ENCODE measurements at regions not wholly inside any gene's neighbourhood (a gene's known extent, or its start where the extent isn't known, plus 50 kb on each side); places are given as distances from the start of the nearest gene placed in this dataset.
A peak's percentile ranks its signal among the peaks of the same experiment; 100 is the strongest.

DNA sequence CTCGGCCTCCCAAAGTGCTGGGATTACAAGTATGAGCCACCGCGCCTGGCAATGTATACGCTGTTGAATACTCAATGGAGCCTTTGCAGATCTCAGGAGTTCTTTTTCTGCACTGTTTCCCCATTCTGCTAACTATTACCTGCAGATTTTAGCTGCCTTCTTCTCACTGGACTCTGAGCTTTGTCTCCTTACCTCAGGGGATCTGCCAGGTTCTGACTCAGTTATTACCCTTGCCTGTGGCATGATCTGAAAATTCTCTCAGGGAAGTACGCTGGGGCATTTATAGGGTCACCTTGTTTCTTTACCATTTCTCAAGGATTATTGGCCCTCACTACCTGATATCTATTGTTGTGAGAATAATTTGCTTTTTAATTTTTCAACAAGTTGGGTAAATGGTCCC, 56.6 kb upstream of the MAGED1 start:
- H3K27me3 Mint-ChIP-seq: peaks cover 0 to 1% of the 10 kb centered on the region in 2 donors
- no peaks in the 10 kb centered on the region for H3K9me3 Mint-ChIP-seq
- H3K9me3 ChIP-seq (ENCODE audit: low read length): no peaks in the 10 kb centered on the region
- no peak overlapping the region for H3K4me3 Mint-ChIP-seq
- peak overlapping the region in 2 of 8 donors; percentile 38 to 54 for H3K27ac Mint-ChIP-seq
- H3K4me1 Mint-ChIP-seq: peaks cover 8 to 32% (median 16%) of the 10 kb centered on the region in 3 donors
- no peaks in the 10 kb centered on the region for H3K27me3 ChIP-seq (ENCODE audit: insufficient read depth, low read length, poor library complexity, severe bottlenecking)
- no peak overlapping the region for H3K4me3 ChIP-seq (ENCODE audit: low read length)
- ChIA-PET CTCF (no interaction called here), POLR2A (no interaction called here)
- no peak for DNase-seq
- H3K27ac ChIP-seq (ENCODE audit: low read depth, low read length): no peak overlapping the region
- peaks cover 0 to 29% (median 0%) of the 10 kb centered on the region in 3 donors for H3K36me3 Mint-ChIP-seq
- no peaks in the 10 kb centered on the region for H3K4me1 ChIP-seq (ENCODE audit: insufficient read depth, low read length)
- no peaks in the 10 kb centered on the region for H3K36me3 ChIP-seq (ENCODE audit: insufficient read depth, low read length)

DNA sequence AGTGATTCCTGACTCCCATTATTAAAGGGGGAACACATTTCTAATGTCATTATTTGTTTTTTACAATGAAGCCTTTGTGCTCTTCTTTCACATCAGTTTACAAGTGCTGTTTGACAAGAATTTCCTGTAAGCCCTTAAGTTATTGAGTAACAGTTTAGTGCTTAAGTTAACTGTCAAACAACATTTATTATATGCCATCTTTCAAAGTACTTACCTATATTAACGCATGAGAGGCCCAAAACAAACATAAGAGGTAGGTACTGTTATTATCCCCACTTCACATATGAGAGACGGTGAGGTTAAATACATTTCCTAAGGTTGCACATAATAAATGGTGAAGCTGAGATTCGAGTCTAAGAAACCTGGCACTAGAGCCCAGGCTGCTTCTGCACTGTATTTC, 56.0 kb upstream of the MAGED1 start:
- no peak for DNase-seq
- no peaks in the 10 kb centered on the region for H3K9me3 ChIP-seq (ENCODE audit: low read length)
- no peaks in the 10 kb centered on the region for H3K36me3 ChIP-seq (ENCODE audit: insufficient read depth, low read length)
- no peaks in the 10 kb centered on the region for H3K27me3 ChIP-seq (ENCODE audit: insufficient read depth, low read length, poor library complexity, severe bottlenecking)
- ChIA-PET POLR2A (no interaction called here), CTCF (no interaction called here)
- H3K4me1 ChIP-seq (ENCODE audit: insufficient read depth, low read length): no peaks in the 10 kb centered on the region
- no peaks in the 10 kb centered on the region for H3K9me3 Mint-ChIP-seq
- H3K27me3 Mint-ChIP-seq: peaks cover 0 to 1% of the 10 kb centered on the region in 2 donors
- H3K27ac Mint-ChIP-seq: no peak overlapping the region
- peaks cover 8 to 34% (median 14%) of the 10 kb centered on the region in 3 donors for H3K4me1 Mint-ChIP-seq
- H3K4me3 ChIP-seq (ENCODE audit: low read length): no peak overlapping the region
- no peak overlapping the region for H3K27ac ChIP-seq (ENCODE audit: low read depth, low read length)
- H3K36me3 Mint-ChIP-seq: peaks cover 0 to 30% (median 0%) of the 10 kb centered on the region in 3 donors
- H3K4me3 Mint-ChIP-seq: no peak overlapping the region

DNA sequence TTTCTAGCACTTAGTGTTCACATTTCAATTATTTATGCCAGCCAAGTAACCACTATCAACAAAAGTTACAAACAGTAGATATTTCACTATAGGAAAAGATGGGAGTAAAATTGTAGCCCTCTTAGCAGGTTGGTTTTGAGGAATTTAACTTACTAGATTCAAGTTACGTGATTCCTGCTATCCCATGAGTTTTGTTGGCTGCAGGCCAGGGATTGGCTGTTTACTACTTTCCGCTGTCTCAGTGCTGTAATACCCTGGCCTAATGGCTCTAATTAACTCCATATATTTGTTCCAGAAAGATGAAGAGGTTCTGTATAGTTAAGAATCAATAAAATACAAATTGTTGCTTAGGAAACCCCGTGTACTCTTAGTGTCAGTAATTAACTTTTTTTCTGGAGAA, 55.5 kb upstream of the MAGED1 start:
- CTCF ChIA-PET: no interaction called here
- Mint-ChIP-seq H3K4me3 (no peak overlapping the region), H3K27me3 (peaks cover 0 to 1% of the 10 kb centered on the region in 2 donors), H3K9me3 (no peaks in the 10 kb centered on the region), H3K36me3 (peaks cover 0 to 28% (median 0%) of the 10 kb centered on the region in 3 donors), H3K4me1 (peaks cover 8 to 29% (median 11%) of the 10 kb centered on the region in 3 donors), H3K27ac (no peak overlapping the region)
- H3K27ac ChIP-seq (ENCODE audit: low read depth, low read length): no peak overlapping the region
- no peaks in the 10 kb centered on the region for H3K4me1 ChIP-seq (ENCODE audit: insufficient read depth, low read length)
- H3K9me3 ChIP-seq (ENCODE audit: low read length): no peaks in the 10 kb centered on the region
- H3K27me3 ChIP-seq (ENCODE audit: insufficient read depth, low read length, poor library complexity, severe bottlenecking): no peaks in the 10 kb centered on the region
- POLR2A ChIA-PET: no interaction called here
- H3K4me3 ChIP-seq (ENCODE audit: low read length): no peak overlapping the region
- DNase-seq: no peak
- H3K36me3 ChIP-seq (ENCODE audit: insufficient read depth, low read length): no peaks in the 10 kb centered on the region
